ENCODE measurements at regions not wholly inside any gene's neighbourhood (a gene's known extent, or its start where the extent isn't known, plus 50 kb on each side); places are given as distances from the start of the nearest gene placed in this dataset.

GRCh38 chr21:35906586-35906985 lies 153.7 kb downstream of the SETD4 start:
- DNase-seq, result no peak
- H3K4me1 Mint-ChIP-seq (ENCODE audit: low read depth, unreplicated experiment), result no peaks in the 10 kb centered on the region
- no peaks in the 10 kb centered on the region for H3K36me3 Mint-ChIP-seq (ENCODE audit: unreplicated experiment)
- no peak overlapping the region for H3K27ac Mint-ChIP-seq (ENCODE audit: unreplicated experiment)
- no peaks in the 10 kb centered on the region for H3K9me3 Mint-ChIP-seq (ENCODE audit: unreplicated experiment)
- H3K27me3 Mint-ChIP-seq (ENCODE audit: unreplicated experiment), result no peaks in the 10 kb centered on the region
- no peak for TF ChIP-seq CTCF (IDR thresholded peaks at IDR 0.05; ENCODE audit: partially characterized antibody, unreplicated experiment)
- H3K4me3 Mint-ChIP-seq (ENCODE audit: unreplicated experiment), result no peak overlapping the region

- no peak overlapping the region for H3K27ac Mint-ChIP-seq (ENCODE audit: unreplicated experiment)
- H3K4me3 Mint-ChIP-seq (ENCODE audit: unreplicated experiment), result no peak overlapping the region
- no peaks in the 10 kb centered on the region for H3K4me1 Mint-ChIP-seq (ENCODE audit: low read depth, unreplicated experiment)
- no peak for TF ChIP-seq CTCF (IDR thresholded peaks at IDR 0.05; ENCODE audit: partially characterized antibody, unreplicated experiment)
- no peaks in the 10 kb centered on the region for H3K36me3 Mint-ChIP-seq (ENCODE audit: unreplicated experiment)
- no peaks in the 10 kb centered on the region for H3K27me3 Mint-ChIP-seq (ENCODE audit: unreplicated experiment)
- no peaks in the 10 kb centered on the region for H3K9me3 Mint-ChIP-seq (ENCODE audit: unreplicated experiment)
- no peak for DNase-seq
These were observed 154.4 kb downstream of the SETD4 start for GRCh38 chr21:35905963-35906345.

- Mint-ChIP-seq H3K4me3 (ENCODE audit: unreplicated experiment) (no peak overlapping the region), H3K27me3 (ENCODE audit: unreplicated experiment) (no peaks in the 10 kb centered on the region), H3K36me3 (ENCODE audit: unreplicated experiment) (no peaks in the 10 kb centered on the region), H3K27ac (ENCODE audit: unreplicated experiment) (no peak overlapping the region), H3K4me1 (ENCODE audit: low read depth, unreplicated experiment) (no peaks in the 10 kb centered on the region), H3K9me3 (ENCODE audit: unreplicated experiment) (no peaks in the 10 kb centered on the region)
- no peak for DNase-seq
- no peak for TF ChIP-seq CTCF (IDR thresholded peaks at IDR 0.05; ENCODE audit: partially characterized antibody, unreplicated experiment)
These were observed 155.0 kb downstream of the SETD4 start for GRCh38 chr21:35905096-35905962.

- Mint-ChIP-seq H3K27me3 (ENCODE audit: unreplicated experiment) (no peaks in the 10 kb centered on the region), H3K4me3 (ENCODE audit: unreplicated experiment) (no peak overlapping the region), H3K9me3 (ENCODE audit: unreplicated experiment) (no peaks in the 10 kb centered on the region), H3K4me1 (ENCODE audit: low read depth, unreplicated experiment) (no peaks in the 10 kb centered on the region), H3K27ac (ENCODE audit: unreplicated experiment) (no peak overlapping the region), H3K36me3 (ENCODE audit: unreplicated experiment) (no peaks in the 10 kb centered on the region)
- no peak for DNase-seq
- no peak for TF ChIP-seq CTCF (IDR thresholded peaks at IDR 0.05; ENCODE audit: partially characterized antibody, unreplicated experiment)
These were observed 159.8 kb downstream of the SETD4 start for GRCh38 chr21:35900539-35900938.

GRCh38 chr21:35896060-35896459 lies 164.3 kb downstream of the SETD4 start:
- DNase-seq, result no peak
- Mint-ChIP-seq H3K27me3 (ENCODE audit: unreplicated experiment) (no peaks in the 10 kb centered on the region), H3K9me3 (ENCODE audit: unreplicated experiment) (no peaks in the 10 kb centered on the region), H3K4me3 (ENCODE audit: unreplicated experiment) (no peak overlapping the region), H3K4me1 (ENCODE audit: low read depth, unreplicated experiment) (no peaks in the 10 kb centered on the region), H3K27ac (ENCODE audit: unreplicated experiment) (no peak overlapping the region), H3K36me3 (ENCODE audit: unreplicated experiment) (no peaks in the 10 kb centered on the region)
- TF ChIP-seq CTCF (IDR thresholded peaks at IDR 0.05; ENCODE audit: partially characterized antibody, unreplicated experiment), result no peak
